H9 (cell line): ENCODE measurements at regions not wholly inside any gene's neighbourhood (a gene's known extent, or its start where the extent isn't known, plus 50 kb on each side); places are given as distances from the start of the nearest gene placed in this dataset.

ENCODE experiments used
- DNase-seq: peaks from one replicate; pipeline ENCODE4 v3.0.0-alpha.2; 2017
- H2AFZ ChIP-seq: one replicate; pipeline ENCODE4 v1.6.1; 2013; ENCODE audit warnings: mild to moderate bottlenecking, low read length, control low read depth, moderate library complexity
- H2AK5ac ChIP-seq: 2 replicates; pipeline ENCODE4 v1.6.1; 2013; ENCODE audit warnings: low read length, control low read depth, mixed read lengths; ENCODE audit not compliant: insufficient read length
- H2BK120ac ChIP-seq: one replicate; pipeline ENCODE4 v1.6.1; 2013; ENCODE audit warnings: low read depth, mild to moderate bottlenecking, low read length, control low read depth, inconsistent platforms; ENCODE audit not compliant: poor library complexity, severe bottlenecking
- H2BK12ac ChIP-seq: 2 replicates; pipeline ENCODE4 v1.6.1; 2013; ENCODE audit warnings: low read length, control low read depth, mixed read lengths, low read depth; ENCODE audit not compliant: insufficient read length
- H2BK15ac ChIP-seq: 2 replicates; pipeline ENCODE4 v1.6.1; 2013; ENCODE audit warnings: low read depth, low read length, control low read depth
- H2BK20ac ChIP-seq: one replicate; pipeline ENCODE4 v1.6.1; 2013; ENCODE audit warnings: low read depth, mild to moderate bottlenecking, low read length, control low read depth, inconsistent platforms; ENCODE audit not compliant: poor library complexity, severe bottlenecking
- H2BK5ac ChIP-seq: 2 replicates; pipeline ENCODE4 v1.6.1; 2013; ENCODE audit warnings: low read length, control low read depth, mixed read lengths; ENCODE audit not compliant: insufficient read length
- H3K14ac ChIP-seq: 2 replicates; pipeline ENCODE4 v1.6.1; 2013; ENCODE audit warnings: low read length, control low read depth; ENCODE audit not compliant: insufficient read depth
- H3K18ac ChIP-seq: 2 replicates; pipeline ENCODE4 v1.6.1; 2013; ENCODE audit warnings: low read depth, mild to moderate bottlenecking, mixed read lengths, low read length, control low read depth; ENCODE audit not compliant: insufficient read length
- H3K23ac ChIP-seq: 2 replicates; pipeline ENCODE4 v1.6.1; 2013; ENCODE audit warnings: low read length, control low read depth, mixed read lengths, low read depth; ENCODE audit not compliant: insufficient read length
- H3K23me2 ChIP-seq: 2 replicates; pipeline ENCODE4 v1.6.1; 2013; ENCODE audit warnings: low read depth, mild to moderate bottlenecking, mixed read lengths, low read length, control low read depth; ENCODE audit not compliant: insufficient read length, poor library complexity, severe bottlenecking
- H3K27ac ChIP-seq: 2 replicates; pipeline ENCODE4 v1.5.1; 2013; ENCODE audit warnings: low read length, control low read depth, mixed read lengths, low read depth; ENCODE audit not compliant: insufficient read length
- H3K27me3 ChIP-seq: 2 replicates; pipeline ENCODE4 v1.6.1; 2013; ENCODE audit warnings: low read length, control low read depth, inconsistent platforms; ENCODE audit not compliant: insufficient read depth
- H3K4ac ChIP-seq: 2 replicates; pipeline ENCODE4 v1.6.1; 2013; ENCODE audit warnings: low read depth, mild to moderate bottlenecking, control low read depth, inconsistent platforms, low read length, moderate library complexity
- H3K4me1 ChIP-seq: 2 replicates; pipeline ENCODE4 v1.6.1; 2013; ENCODE audit warnings: low read length, control low read depth, inconsistent platforms; ENCODE audit not compliant: insufficient read depth
- H3K4me2 ChIP-seq: 2 replicates; pipeline ENCODE4 v1.6.1; 2013; ENCODE audit warnings: low read length, control low read depth, mixed read lengths; ENCODE audit not compliant: insufficient read length, insufficient read depth
- H3K56ac ChIP-seq: 2 replicates; pipeline ENCODE4 v1.6.1; 2013; ENCODE audit warnings: low read depth, mild to moderate bottlenecking, mixed read lengths, low read length, control low read depth; ENCODE audit not compliant: insufficient read length
- H3K79me1 ChIP-seq: 2 replicates; pipeline ENCODE4 v1.6.1; 2013; ENCODE audit warnings: low read depth, mild to moderate bottlenecking, moderate library complexity, low read length, control low read depth, inconsistent platforms; ENCODE audit not compliant: insufficient read depth, poor library complexity, severe bottlenecking
- H3K79me2 ChIP-seq: 2 replicates; pipeline ENCODE4 v1.6.1; 2013; ENCODE audit warnings: low read length, control low read depth, inconsistent platforms; ENCODE audit not compliant: insufficient read depth
- H3K9ac ChIP-seq: 2 replicates; pipeline ENCODE4 v1.6.1; 2013; ENCODE audit warnings: low read length, control low read depth, mixed read lengths; ENCODE audit not compliant: insufficient read length; ENCODE audit errors: extremely low read depth
- H3K9me3 ChIP-seq: one replicate; pipeline ENCODE4 v1.6.1; 2013; ENCODE audit warnings: low read depth, low read length, inconsistent platforms; ENCODE audit not compliant: control insufficient read depth
- H3T11ph ChIP-seq: one replicate; pipeline ENCODE4 v1.6.1; 2013; ENCODE audit warnings: mild to moderate bottlenecking, low read length, control low read depth, inconsistent platforms
- H4K20me1 ChIP-seq: one replicate; pipeline ENCODE4 v1.6.1; 2013; ENCODE audit not compliant: control insufficient read depth, insufficient read length, insufficient read depth
- H4K5ac ChIP-seq: 2 replicates; pipeline ENCODE4 v1.6.1; 2013; ENCODE audit warnings: low read depth, mild to moderate bottlenecking, mixed read lengths, low read length, control low read depth; ENCODE audit not compliant: insufficient read length
- H4K8ac ChIP-seq: replicated peaks from 2 replicates; pipeline ENCODE4 v1.6.1; 2013; ENCODE audit warnings: low read length, control low read depth, mixed read lengths, low read depth; ENCODE audit not compliant: insufficient read length
- H4K91ac ChIP-seq: 2 replicates; pipeline ENCODE4 v1.6.1; 2013; ENCODE audit warnings: low read depth, mild to moderate bottlenecking, moderate library complexity, mixed read lengths, low read length, control low read depth; ENCODE audit not compliant: insufficient read length
- H3K27ac Mint-ChIP-seq, 3 experiments: 2 replicates in 2 of 3; 3 replicates in 1 of 3; pipeline ENCODE4 v1.8.0; 2020 to 2021; ENCODE audit warnings: mixed read lengths in 3 of 3, mild to moderate bottlenecking in 1 of 3, moderate library complexity in 1 of 3
- H3K27me3 Mint-ChIP-seq: 2 replicates; pipeline ENCODE4 v1.8.0; 2021; ENCODE audit warnings: low read depth, mild to moderate bottlenecking, moderate library complexity, mixed read lengths
- H3K36me3 Mint-ChIP-seq, 3 experiments: 2 replicates in 2 of 3; 3 replicates in 1 of 3; pipeline ENCODE4 v1.8.0; 2020 to 2021; ENCODE audit warnings: low read depth in 3 of 3, mixed read lengths in 3 of 3; ENCODE audit not compliant: insufficient read depth in 1 of 3
- H3K4me1 Mint-ChIP-seq, 2 experiments: 2 replicates each; pipeline ENCODE4 v1.8.0; 2020; ENCODE audit warnings: mixed read lengths in 2 of 2
- H3K4me3 Mint-ChIP-seq, 2 experiments: 2 replicates in 1 of 2; 3 replicates in 1 of 2; pipeline ENCODE4 v1.8.0; 2020 to 2021; ENCODE audit warnings: mild to moderate bottlenecking in 2 of 2, mixed read lengths in 2 of 2, moderate library complexity in 1 of 2
- H3K9me3 Mint-ChIP-seq, 2 experiments: 2 replicates in 1 of 2; 3 replicates in 1 of 2; pipeline ENCODE4 v1.8.0; 2020; ENCODE audit warnings: mild to moderate bottlenecking in 2 of 2, mixed read lengths in 2 of 2, moderate library complexity in 1 of 2
- WGBS: extraction: QIAGEN DNeasy Blood & Tissue Kit; methylation state at CpG from one replicate; pipeline ENCODE4 v1.1.7; 2013; ENCODE audit warnings: missing lambda C conversion rate, low lambda C conversion rate, mixed read lengths; ENCODE audit not compliant: insufficient read length; ENCODE audit errors: extremely low coverage; 5-methylcytosine and 5-hydroxymethylcytosine counted together
- TF ChIP-seq, protein P1 (sequence below): fragments of 200-600 bp; sonication (generic); conservative IDR thresholded peaks from 3 replicates; pipeline ENCODE4 v1.8.0; 2021; ENCODE audit warnings: antibody characterized with exemption, mild to moderate bottlenecking

DNA sequence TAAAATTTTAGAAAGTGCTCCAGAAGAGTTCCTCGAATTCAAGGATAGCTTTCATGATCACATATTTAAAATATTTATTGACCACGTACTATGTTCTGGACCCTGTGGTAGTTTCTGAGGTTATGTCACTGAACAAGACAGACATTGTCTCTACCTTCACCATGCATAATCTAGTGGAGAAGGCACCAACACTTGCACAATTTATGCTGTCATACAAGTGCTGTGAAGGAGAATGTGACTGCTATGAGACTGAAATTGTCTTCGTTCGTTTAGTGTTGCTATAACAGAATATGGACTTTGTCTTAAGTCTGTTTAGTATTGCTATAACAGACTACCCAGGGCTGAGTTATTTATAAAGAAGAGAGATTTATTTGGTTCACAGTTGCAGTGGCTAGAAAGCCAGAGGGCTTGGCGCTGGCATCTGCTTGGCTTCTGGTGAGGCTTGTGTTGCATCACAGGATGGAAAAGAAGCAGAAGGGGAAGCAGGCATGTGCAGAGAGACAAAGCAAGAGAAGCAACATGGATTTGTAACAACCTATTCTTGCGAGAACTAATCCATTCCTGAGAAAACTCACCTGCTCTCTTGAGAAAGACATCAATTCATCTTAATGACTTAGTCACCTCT lies 50.0 kb upstream of the RFX8 start:
- H3K4ac ChIP-seq = no peak overlapping the region
- no peak overlapping the region for H3K14ac ChIP-seq
- H3K18ac ChIP-seq = no peak overlapping the region
- H2BK12ac ChIP-seq = no peak overlapping the region
- Mint-ChIP-seq H3K4me1 (peaks cover 7 to 8% of the 10 kb centered on the region in 2 experiments; a peak in 3 of 4 replicates), H3K27me3 (peaks cover 6% of the 10 kb centered on the region), H3K27ac (no peak overlapping the region), H3K36me3 (peaks cover 0 to 6% (median 3%) of the 10 kb centered on the region in 3 experiments; a peak in 3 of 7 replicates), H3K4me3 (no peak overlapping the region), H3K9me3 (no peaks in the 10 kb centered on the region)
- no peak overlapping the region for H4K5ac ChIP-seq
- H2AK5ac ChIP-seq = no peak overlapping the region
- H3K27me3 ChIP-seq = no peaks in the 10 kb centered on the region; the same call in 1 of the 2 replicates
- no peak overlapping the region for H2BK120ac ChIP-seq
- H3K9me3 ChIP-seq = no peaks in the 10 kb centered on the region
- TF ChIP-seq, protein P1, sequence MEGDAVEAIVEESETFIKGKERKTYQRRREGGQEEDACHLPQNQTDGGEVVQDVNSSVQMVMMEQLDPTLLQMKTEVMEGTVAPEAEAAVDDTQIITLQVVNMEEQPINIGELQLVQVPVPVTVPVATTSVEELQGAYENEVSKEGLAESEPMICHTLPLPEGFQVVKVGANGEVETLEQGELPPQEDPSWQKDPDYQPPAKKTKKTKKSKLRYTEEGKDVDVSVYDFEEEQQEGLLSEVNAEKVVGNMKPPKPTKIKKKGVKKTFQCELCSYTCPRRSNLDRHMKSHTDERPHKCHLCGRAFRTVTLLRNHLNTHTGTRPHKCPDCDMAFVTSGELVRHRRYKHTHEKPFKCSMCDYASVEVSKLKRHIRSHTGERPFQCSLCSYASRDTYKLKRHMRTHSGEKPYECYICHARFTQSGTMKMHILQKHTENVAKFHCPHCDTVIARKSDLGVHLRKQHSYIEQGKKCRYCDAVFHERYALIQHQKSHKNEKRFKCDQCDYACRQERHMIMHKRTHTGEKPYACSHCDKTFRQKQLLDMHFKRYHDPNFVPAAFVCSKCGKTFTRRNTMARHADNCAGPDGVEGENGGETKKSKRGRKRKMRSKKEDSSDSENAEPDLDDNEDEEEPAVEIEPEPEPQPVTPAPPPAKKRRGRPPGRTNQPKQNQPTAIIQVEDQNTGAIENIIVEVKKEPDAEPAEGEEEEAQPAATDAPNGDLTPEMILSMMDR = no peak
- no peaks in the 10 kb centered on the region for H3K79me1 ChIP-seq
- no peaks in the 10 kb centered on the region for H4K20me1 ChIP-seq
- no peak overlapping the region for H3T11ph ChIP-seq
- H3K9ac ChIP-seq = no peak overlapping the region
- no CpG with 5 or more reads among the region's 6 CpGs for WGBS
- H3K4me1 ChIP-seq = no peaks in the 10 kb centered on the region; the same call in 1 of the 2 replicates
- H3K23me2 ChIP-seq = no peaks in the 10 kb centered on the region
- H2AFZ ChIP-seq = no peak overlapping the region
- no peak overlapping the region for H3K56ac ChIP-seq
- H4K8ac ChIP-seq = no peak overlapping the region
- H3K79me2 ChIP-seq = no peaks in the 10 kb centered on the region; the same call in 1 of the 2 replicates
- H3K27ac ChIP-seq = no peak overlapping the region
- no peak overlapping the region for H2BK5ac ChIP-seq
- H3K23ac ChIP-seq = no peak overlapping the region
- H3K4me2 ChIP-seq = no peak overlapping the region
- no peak for DNase-seq
- no peak overlapping the region for H2BK15ac ChIP-seq
- no peak overlapping the region for H2BK20ac ChIP-seq
- no peak overlapping the region for H4K91ac ChIP-seq
